IPS-18a (cell line): ENCODE measurements at regions not wholly inside any gene's neighbourhood (a gene's known extent, or its start where the extent isn't known, plus 50 kb on each side); places are given as distances from the start of the nearest gene placed in this dataset.
"Not testable (repeated sequence)": the region's sequence is repeated elsewhere in the genome, so short reads cannot be mapped to it uniquely, and the experiment has no call there.

ENCODE experiments used
- H3K27ac ChIP-seq: one replicate; pipeline ENCODE4 v1.5.1; 2013; ENCODE audit warnings: low read length
- H3K27me3 ChIP-seq: one replicate; pipeline ENCODE4 v1.6.1; 2013; ENCODE audit warnings: mild to moderate bottlenecking, low read length; ENCODE audit not compliant: control insufficient read depth, insufficient read depth
- H3K36me3 ChIP-seq: one replicate; pipeline ENCODE4 v1.6.1; 2013; ENCODE audit warnings: low read depth, low read length; ENCODE audit not compliant: control insufficient read depth
- H3K4me1 ChIP-seq: one replicate; pipeline ENCODE4 v1.6.1; 2013; ENCODE audit warnings: low read depth, low read length; ENCODE audit not compliant: control insufficient read depth
- H3K4me3 ChIP-seq: one replicate; pipeline ENCODE4 v1.5.1; 2013; ENCODE audit warnings: low read length
- H3K9ac ChIP-seq: one replicate; pipeline ENCODE4 v1.6.1; 2013; ENCODE audit warnings: mild to moderate bottlenecking, low read length, moderate library complexity
- H3K9me3 ChIP-seq: one replicate; pipeline ENCODE4 v1.6.1; 2013; ENCODE audit warnings: low read depth, low read length; ENCODE audit not compliant: control insufficient read depth

- peaks cover 35% of the 10 kb centered on the region for H3K9me3 ChIP-seq
- no peak overlapping the region for H3K9ac ChIP-seq
- peak overlapping the region; percentile 44 for H3K4me3 ChIP-seq
- no peaks in the 10 kb centered on the region for H3K27me3 ChIP-seq
- H3K27ac ChIP-seq = no peak overlapping the region
- H3K36me3 ChIP-seq = no peaks in the 10 kb centered on the region
- no peaks in the 10 kb centered on the region for H3K4me1 ChIP-seq
Observed at GRCh38 chr12:127145929-127146789, 1120.8 kb upstream of the TMEM132C start.

- no peak overlapping the region for H3K4me3 ChIP-seq
- H3K27me3 ChIP-seq = no peaks in the 10 kb centered on the region
- H3K36me3 ChIP-seq = no peaks in the 10 kb centered on the region
- H3K9me3 ChIP-seq = peaks cover 39% of the 10 kb centered on the region
- H3K27ac ChIP-seq = no peak overlapping the region
- H3K9ac ChIP-seq = no peak overlapping the region
- no peaks in the 10 kb centered on the region for H3K4me1 ChIP-seq
Observed at GRCh38 chr12:127146991-127147718, 1119.8 kb upstream of the TMEM132C start.

GRCh38 chr12:127147724-127148123 is 1119.2 kb upstream of the TMEM132C start:
- no peak overlapping the region for H3K4me3 ChIP-seq
- no peak overlapping the region for H3K9ac ChIP-seq
- H3K27ac ChIP-seq = no peak overlapping the region

GRCh38 chr12:127148318-127148717 is 1118.7 kb upstream of the TMEM132C start:
- Histone ChIP-seq H3K27me3 (no peaks in the 10 kb centered on the region), H3K36me3 (no peaks in the 10 kb centered on the region), H3K9me3 (peaks cover 39% of the 10 kb centered on the region), H3K4me1 (no peaks in the 10 kb centered on the region), H3K27ac (no peak overlapping the region), H3K9ac (no peak overlapping the region), H3K4me3 (no peak overlapping the region)

More at GRCh38 chr12:127147724-127148123, 1119.2 kb upstream of the TMEM132C start:
- no peaks in the 10 kb centered on the region for H3K27me3 ChIP-seq
- H3K4me1 ChIP-seq = no peaks in the 10 kb centered on the region
- peaks cover 39% of the 10 kb centered on the region for H3K9me3 ChIP-seq
- no peaks in the 10 kb centered on the region for H3K36me3 ChIP-seq

- H3K9ac ChIP-seq = no peak overlapping the region
- H3K4me3 ChIP-seq = no peak overlapping the region
- no peaks in the 10 kb centered on the region for H3K27me3 ChIP-seq
- no peak overlapping the region for H3K27ac ChIP-seq
- H3K4me1 ChIP-seq = no peaks in the 10 kb centered on the region
- no peaks in the 10 kb centered on the region for H3K36me3 ChIP-seq
- peaks cover 31% of the 10 kb centered on the region for H3K9me3 ChIP-seq
Observed at GRCh38 chr12:127149226-127149964, 1117.6 kb upstream of the TMEM132C start.

GRCh38 chr12:127150028-127150427 is 1116.9 kb upstream of the TMEM132C start:
- Histone ChIP-seq H3K27ac (no peak overlapping the region), H3K4me1 (no peaks in the 10 kb centered on the region), H3K27me3 (no peaks in the 10 kb centered on the region), H3K9ac (no peak overlapping the region), H3K9me3 (peaks cover 25% of the 10 kb centered on the region), H3K4me3 (no peak overlapping the region), H3K36me3 (no peaks in the 10 kb centered on the region)

GRCh38 chr12:127150479-127150878 is 1116.5 kb upstream of the TMEM132C start:
- Histone ChIP-seq H3K4me3 (no peak overlapping the region), H3K27ac (no peak overlapping the region), H3K9ac (no peak overlapping the region)

GRCh38 chr12:127150956-127151355 is 1116.0 kb upstream of the TMEM132C start:
- H3K27me3 ChIP-seq = no peaks in the 10 kb centered on the region
- H3K9me3 ChIP-seq = peaks cover 22% of the 10 kb centered on the region
- no peaks in the 10 kb centered on the region for H3K4me1 ChIP-seq
- H3K4me3 ChIP-seq = no peak overlapping the region
- H3K27ac ChIP-seq = no peak overlapping the region
- H3K9ac ChIP-seq = no peak overlapping the region
- no peaks in the 10 kb centered on the region for H3K36me3 ChIP-seq

More at GRCh38 chr12:127150479-127150878, 1116.5 kb upstream of the TMEM132C start:
- H3K4me1 ChIP-seq = no peaks in the 10 kb centered on the region
- H3K9me3 ChIP-seq = peaks cover 22% of the 10 kb centered on the region
- no peaks in the 10 kb centered on the region for H3K27me3 ChIP-seq
- no peaks in the 10 kb centered on the region for H3K36me3 ChIP-seq

- no peak overlapping the region for H3K9ac ChIP-seq
Observed at GRCh38 chr12:127153996-127154395, 1113.0 kb upstream of the TMEM132C start.

GRCh38 chr12:127154830-127155229 is 1112.1 kb upstream of the TMEM132C start:
- not testable (repeated sequence) for H3K4me1 ChIP-seq, H3K27ac ChIP-seq, H3K36me3 ChIP-seq, H3K27me3 ChIP-seq, H3K9ac ChIP-seq, H3K4me3 ChIP-seq
- peaks cover 15% of the 10 kb centered on the region for H3K9me3 ChIP-seq

More at GRCh38 chr12:127153996-127154395, 1113.0 kb upstream of the TMEM132C start:
- Histone ChIP-seq H3K4me3 (no peak overlapping the region), H3K36me3 (no peaks in the 10 kb centered on the region), H3K27me3 (no peaks in the 10 kb centered on the region), H3K4me1 (no peaks in the 10 kb centered on the region), H3K9me3 (peaks cover 15% of the 10 kb centered on the region), H3K27ac (no peak overlapping the region)

GRCh38 chr12:127155935-127156619 is 1110.9 kb upstream of the TMEM132C start:
- H3K4me1 ChIP-seq, H3K4me3 ChIP-seq, H3K9me3 ChIP-seq, H3K36me3 ChIP-seq, H3K27ac ChIP-seq, H3K27me3 ChIP-seq, H3K9ac ChIP-seq: not testable (repeated sequence)
